ENCODE measurements at regions not wholly inside any gene's neighbourhood (a gene's known extent, or its start where the extent isn't known, plus 50 kb on each side); places are given as distances from the start of the nearest gene placed in this dataset.
"Not testable (repeated sequence)": the region's sequence is repeated elsewhere in the genome, so short reads cannot be mapped to it uniquely, and the experiment has no call there.

GRCh38 chr16:65377195-65377594 lies 255.3 kb upstream of the CDH11 start:
- no peak for DNase-seq (ENCODE audit: low read depth in 3 of 3)

- DNase-seq (ENCODE audit: low read depth in 3 of 3), result no peak
Measured at GRCh38 chr16:65376601-65377000, 254.7 kb upstream of the CDH11 start.

- DNase-seq (ENCODE audit: low read depth in 3 of 3), result no peak
Measured at GRCh38 chr16:65375651-65376050, 253.8 kb upstream of the CDH11 start.

DNA sequence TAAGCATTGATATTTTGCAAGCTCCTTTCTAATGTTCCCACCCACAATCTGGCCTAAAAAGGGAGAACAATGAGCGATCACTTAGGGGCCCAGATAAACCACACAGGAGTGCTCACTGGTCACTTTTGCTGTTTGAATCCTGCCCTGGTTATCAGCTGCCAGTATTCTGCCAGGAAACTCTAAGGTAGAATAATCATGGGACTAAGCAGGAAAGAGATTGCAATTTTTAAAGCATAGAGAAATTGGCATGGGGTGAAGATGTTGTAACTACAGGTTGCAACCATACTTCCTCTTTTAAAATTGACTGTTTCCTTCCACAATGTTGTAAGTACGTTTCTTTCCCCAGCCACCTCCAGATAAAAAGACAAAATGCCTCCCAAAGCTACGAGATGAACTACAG lies 251.2 kb upstream of the CDH11 start:
- no peak for DNase-seq (ENCODE audit: low read depth in 3 of 3)

DNA sequence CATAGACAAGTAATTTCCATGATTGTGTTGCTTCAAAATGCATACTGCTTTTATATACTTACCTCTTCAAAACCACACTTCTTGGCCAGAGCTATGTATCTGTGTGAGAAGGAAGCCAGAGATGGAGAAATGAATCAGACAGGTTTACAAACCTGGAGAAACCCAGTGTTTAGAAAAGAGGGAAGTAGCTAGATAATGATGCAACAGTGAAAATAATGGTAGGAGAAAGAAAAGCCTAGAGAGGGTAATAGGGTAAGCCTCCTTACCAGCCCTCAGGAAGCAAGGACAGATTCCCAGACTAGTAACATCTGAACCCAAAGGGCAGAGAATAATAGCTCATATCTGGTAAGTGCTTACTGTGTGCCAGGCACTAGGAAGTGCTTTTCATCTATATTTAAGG lies 250.3 kb upstream of the CDH11 start:
- no peak for DNase-seq (ENCODE audit: low read depth in 3 of 3)

DNA sequence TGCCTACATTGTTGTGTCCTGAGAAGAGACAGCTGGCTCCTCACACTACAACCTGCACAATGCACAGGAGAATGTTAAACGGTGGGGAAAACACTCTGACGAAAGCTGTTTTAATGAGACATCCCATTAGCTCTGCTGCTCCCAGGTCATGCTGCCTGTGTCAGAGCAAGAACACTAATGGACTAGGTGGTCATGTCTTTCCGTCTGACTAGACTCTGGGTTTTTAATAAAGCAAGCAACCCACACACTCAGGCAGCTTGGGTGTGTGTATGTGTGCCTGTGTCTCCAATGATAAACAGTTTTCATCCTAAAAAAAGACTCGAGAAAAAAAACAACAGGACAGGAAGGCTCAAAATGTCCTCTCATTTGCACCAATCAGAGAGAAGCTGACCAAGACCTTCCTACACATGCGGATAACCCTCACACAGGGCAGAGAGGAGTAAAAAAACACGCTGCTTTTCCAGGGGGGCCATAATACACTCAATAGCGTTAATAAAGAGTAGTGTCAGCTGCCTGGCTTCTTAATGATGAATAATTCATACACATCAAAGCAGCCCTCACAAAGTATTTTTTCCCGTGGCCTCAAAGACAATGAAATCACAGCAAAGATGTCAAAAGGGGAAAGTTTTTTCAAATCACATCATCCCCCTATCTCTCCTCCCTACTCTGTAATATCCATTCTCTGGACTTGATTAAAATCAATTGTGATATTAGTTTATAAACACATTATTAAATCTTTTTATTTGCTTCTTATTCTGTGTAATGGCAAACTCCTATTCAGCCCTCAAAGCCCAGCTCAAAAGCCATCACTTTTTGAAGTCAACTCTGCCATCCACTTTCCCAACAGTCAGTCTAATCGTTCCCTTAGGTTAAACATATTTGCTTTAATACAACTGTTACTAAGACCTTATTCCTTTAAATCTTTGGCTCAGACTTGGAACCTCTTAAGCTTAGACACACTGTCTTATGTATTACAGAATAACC lies 244.2 kb upstream of the CDH11 start:
- no peak for DNase-seq (ENCODE audit: low read depth in 3 of 3)

GRCh38 chr16:65356721-65357120 lies 234.9 kb upstream of the CDH11 start:
- not testable (repeated sequence) for DNase-seq (ENCODE audit: low read depth in 3 of 3)

GRCh38 chr16:65355706-65356105 lies 233.8 kb upstream of the CDH11 start:
- no peak for DNase-seq (ENCODE audit: low read depth in 3 of 3)

GRCh38 chr16:65353183-65353582 lies 231.3 kb upstream of the CDH11 start:
- DNase-seq (ENCODE audit: low read depth in 3 of 3), result no peak

DNA sequence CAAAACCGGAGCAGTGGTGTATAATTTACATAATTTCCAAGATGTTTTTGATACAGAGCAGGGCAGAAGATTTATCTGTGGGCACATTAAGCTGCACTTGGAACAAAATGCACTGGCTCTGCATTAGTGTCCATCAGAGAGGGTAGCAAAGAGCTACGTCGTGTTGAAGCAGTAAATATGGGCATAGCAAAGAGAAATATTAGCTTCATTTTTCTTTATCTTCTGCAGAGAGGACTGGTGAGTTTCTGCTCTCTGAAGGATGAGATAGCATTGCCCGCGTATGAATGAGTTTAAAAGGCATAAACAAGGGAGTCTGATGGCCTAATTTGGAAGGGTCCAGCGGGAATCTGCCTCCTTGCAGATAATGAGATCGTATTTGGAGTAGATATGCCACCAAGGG lies 227.8 kb upstream of the CDH11 start:
- DNase-seq (ENCODE audit: low read depth in 3 of 3), result no peak

DNA sequence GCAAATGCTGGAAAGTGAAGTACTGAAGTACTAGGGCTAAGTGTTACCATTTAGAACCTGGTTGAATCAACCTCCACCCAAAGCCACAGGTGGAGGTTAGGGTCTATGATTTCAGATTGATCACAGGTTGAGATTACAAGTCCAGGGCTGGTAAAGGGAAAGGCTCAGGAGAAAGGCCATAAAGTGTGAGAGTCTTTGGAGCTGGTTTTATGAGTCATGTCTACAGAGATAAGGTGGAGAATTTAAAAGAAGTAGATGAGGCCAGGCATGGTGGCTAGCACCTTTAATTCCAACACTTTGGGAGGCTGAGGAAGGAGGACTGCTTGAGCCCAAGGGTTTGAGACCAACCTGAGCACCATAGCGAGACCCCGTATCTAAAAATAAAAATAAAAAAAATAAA lies 221.7 kb upstream of the CDH11 start:
- DNase-seq (ENCODE audit: low read depth in 3 of 3), result no peak

DNA sequence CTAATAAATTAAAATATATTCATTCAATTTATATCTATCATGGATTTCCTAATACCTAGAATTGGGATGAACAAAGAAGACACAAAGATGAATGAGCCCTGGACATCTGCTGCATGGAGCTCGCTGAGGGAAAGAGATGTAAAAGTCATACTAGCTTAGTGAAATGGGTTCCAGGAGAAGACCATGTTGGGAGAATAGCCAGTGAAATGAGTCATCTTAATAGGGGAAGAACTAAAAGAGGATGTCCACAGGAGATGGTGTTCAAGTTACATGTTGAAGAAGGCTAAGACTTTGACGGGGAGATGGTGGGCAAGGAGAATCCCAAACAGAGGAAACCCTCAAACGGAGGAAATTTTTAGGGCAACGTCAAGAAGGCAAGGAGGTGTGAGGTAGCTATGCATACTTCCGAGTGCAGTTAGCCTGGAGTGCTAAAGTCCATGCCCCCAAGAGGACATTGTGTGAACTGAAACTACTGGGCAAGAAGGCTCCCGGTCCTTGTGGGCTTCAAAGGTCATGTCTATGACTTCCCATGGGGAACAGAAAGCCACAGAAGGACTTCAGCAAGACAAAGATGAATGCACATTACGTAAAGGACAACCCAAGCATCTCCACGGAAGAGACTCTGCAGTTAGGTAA lies 220.5 kb upstream of the CDH11 start:
- no peak for DNase-seq (ENCODE audit: low read depth in 3 of 3)

- no peak for DNase-seq (ENCODE audit: low read depth in 3 of 3)
Measured at GRCh38 chr16:65339062-65339461, 217.2 kb upstream of the CDH11 start.

DNA sequence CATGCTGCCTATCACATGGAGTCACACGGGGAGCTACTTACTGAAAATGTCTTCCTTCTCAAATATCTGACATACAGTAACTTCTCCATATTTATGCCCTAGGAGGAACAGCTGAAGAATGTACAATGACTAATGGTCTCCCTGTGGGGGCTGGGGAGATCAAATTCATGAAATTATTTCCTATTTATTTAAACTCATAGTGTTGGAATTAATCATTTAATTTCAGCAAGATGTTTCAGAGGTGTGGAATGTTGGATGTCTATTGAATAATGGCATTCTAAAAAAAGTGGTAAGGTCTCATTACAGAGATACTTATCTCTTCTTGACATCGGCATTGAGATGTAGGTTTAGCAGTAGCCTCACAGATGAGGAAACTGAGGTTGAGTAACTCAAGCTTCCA lies 214.3 kb upstream of the CDH11 start:
- no peak for DNase-seq (ENCODE audit: low read depth in 3 of 3)

GRCh38 chr16:65334081-65334480 lies 212.2 kb upstream of the CDH11 start:
- DNase-seq (ENCODE audit: low read depth in 3 of 3), result no peak

- DNase-seq (ENCODE audit: low read depth in 3 of 3), result no peak
Measured at GRCh38 chr16:65333283-65333682, 211.4 kb upstream of the CDH11 start.

DNA sequence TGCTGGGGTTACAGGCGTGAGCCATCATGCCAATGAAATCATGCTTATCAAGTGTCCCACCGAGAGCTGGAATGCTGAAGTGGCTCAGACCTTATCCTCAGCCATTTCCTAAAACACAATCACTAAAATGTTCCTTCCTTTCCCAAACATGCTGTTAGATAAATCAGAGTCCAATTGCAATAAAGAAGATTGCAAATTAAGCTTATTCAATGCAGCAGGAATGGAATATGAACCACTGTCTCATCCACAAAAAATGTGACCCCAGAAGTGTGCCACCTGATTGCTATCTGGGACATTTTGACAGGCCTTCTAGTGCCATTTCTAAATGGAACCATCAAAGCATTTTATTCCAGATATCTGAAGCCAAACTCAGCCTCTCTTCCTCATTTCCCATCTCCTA lies 205.5 kb upstream of the CDH11 start:
- DNase-seq (ENCODE audit: low read depth in 3 of 3), result no peak

GRCh38 chr16:65323655-65324237 lies 201.9 kb upstream of the CDH11 start:
- no peak for DNase-seq (ENCODE audit: low read depth in 3 of 3)

GRCh38 chr16:65319621-65320231 lies 197.9 kb upstream of the CDH11 start:
- no peak for DNase-seq (ENCODE audit: low read depth in 3 of 3)

DNA sequence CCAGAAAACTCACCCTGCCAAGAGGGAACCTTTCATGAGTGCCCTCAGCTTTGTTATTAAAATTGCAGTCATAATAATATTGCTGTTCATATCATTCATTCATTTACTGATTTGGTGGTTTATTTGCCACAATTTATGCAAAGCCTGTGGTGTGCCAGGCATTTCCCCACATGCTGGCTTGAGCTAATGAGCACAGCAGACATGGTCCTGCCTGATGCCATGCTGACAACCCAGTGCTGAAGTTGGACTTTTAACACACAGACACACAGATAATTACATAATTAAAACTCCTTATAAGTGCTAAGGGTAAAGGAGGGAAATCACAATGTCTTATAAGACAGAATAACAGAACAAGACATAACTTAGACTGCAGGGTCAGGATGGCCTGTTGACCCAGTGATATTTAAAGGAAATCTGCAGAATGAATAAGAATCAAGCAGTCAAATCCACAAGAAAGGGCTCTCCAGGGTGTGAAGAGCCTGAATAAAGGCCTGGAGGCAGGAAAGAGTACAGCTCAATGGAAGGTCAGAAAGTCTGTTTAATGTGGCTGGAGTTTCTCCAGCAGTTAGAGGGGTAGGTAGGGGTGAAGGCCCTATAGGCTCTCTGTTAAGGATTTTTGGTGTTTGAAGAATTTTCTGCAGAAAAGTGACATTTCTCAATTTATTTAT lies 196.9 kb upstream of the CDH11 start:
- DNase-seq (ENCODE audit: low read depth in 3 of 3), result no peak

GRCh38 chr16:65318138-65318537 lies 196.3 kb upstream of the CDH11 start:
- DNase-seq (ENCODE audit: low read depth in 3 of 3), result no peak

GRCh38 chr16:65316808-65317207 lies 194.9 kb upstream of the CDH11 start:
- DNase-seq (ENCODE audit: low read depth in 3 of 3), result no peak

All from stimulated activated CD4-positive, alpha-beta T cell treated with anti-CD3 and anti-CD28 coated beads, TNF-alpha, amount 100 ng/mL, for 4 hours (primary cell).